HG03159 (cell line): ENCODE measurements at regions not wholly inside any gene's neighbourhood (a gene's known extent, or its start where the extent isn't known, plus 50 kb on each side); places are given as distances from the start of the nearest gene placed in this dataset.

Source experiments
- ATAC-seq: cut with Tn5 transposase; IDR thresholded peaks from one replicate; pipeline ENCODE4 v1.9.1; 2021; ENCODE audit warnings: mild to moderate bottlenecking, moderate library complexity; ENCODE audit not compliant: unreplicated experiment

- ATAC-seq = no peak
These were observed 97.5 kb downstream of the ZNF608 start for GRCh38 chr5:124648902-124649467.

- no peak for ATAC-seq
These were observed 99.1 kb downstream of the ZNF608 start for GRCh38 chr5:124647352-124647751.

GRCh38 chr5:124645396-124645795 lies 101.0 kb downstream of the ZNF608 start:
- ATAC-seq = no peak

GRCh38 chr5:124644582-124644981 lies 101.9 kb downstream of the ZNF608 start:
- no peak for ATAC-seq

GRCh38 chr5:124644138-124644537 lies 102.3 kb downstream of the ZNF608 start:
- ATAC-seq = no peak

- ATAC-seq = no peak
These were observed 103.1 kb downstream of the ZNF608 start for GRCh38 chr5:124643336-124643735.

- ATAC-seq = no peak
These were observed 104.3 kb downstream of the ZNF608 start for GRCh38 chr5:124642151-124642550.

- ATAC-seq = no peak
These were observed 105.2 kb downstream of the ZNF608 start for GRCh38 chr5:124641154-124641792.

- ATAC-seq = no peak
These were observed 107.3 kb downstream of the ZNF608 start for GRCh38 chr5:124639095-124639665.

- ATAC-seq = no peak
These were observed 109.4 kb downstream of the ZNF608 start for GRCh38 chr5:124637011-124637410.

GRCh38 chr5:124634741-124635323 lies 111.6 kb downstream of the ZNF608 start:
- ATAC-seq = no peak

GRCh38 chr5:124634228-124634739 lies 112.2 kb downstream of the ZNF608 start:
- no peak for ATAC-seq

- no peak for ATAC-seq
These were observed 113.2 kb downstream of the ZNF608 start for GRCh38 chr5:124633209-124633608.

- ATAC-seq = no peak
These were observed 114.4 kb downstream of the ZNF608 start for GRCh38 chr5:124631874-124632550.

- peak; percentile 55 for ATAC-seq
These were observed 115.4 kb downstream of the ZNF608 start for GRCh38 chr5:124630767-124631704.

- no peak for ATAC-seq
These were observed 117.5 kb downstream of the ZNF608 start for GRCh38 chr5:124628721-124629596.

GRCh38 chr5:124627815-124628595 lies 118.4 kb downstream of the ZNF608 start:
- ATAC-seq = no peak

GRCh38 chr5:124626053-124626452 lies 120.4 kb downstream of the ZNF608 start:
- no peak for ATAC-seq

- ATAC-seq = no peak
These were observed 123.2 kb downstream of the ZNF608 start for GRCh38 chr5:124623265-124623664.
